H4 (cell line): ENCODE measurements at regions not wholly inside any gene's neighbourhood (a gene's known extent, or its start where the extent isn't known, plus 50 kb on each side); places are given as distances from the start of the nearest gene placed in this dataset.

Experiments used
- DNase-seq: peaks from one replicate; pipeline ENCODE4 v3.0.0-alpha.2; 2015; ENCODE audit warnings: low spot score

GRCh38 chr6:88349511-88349910, 183.4 kb upstream of the CNR1 start:
- DNase-seq: no peak

GRCh38 chr6:88342336-88342735, 176.2 kb upstream of the CNR1 start:
- no peak for DNase-seq

- DNase-seq: no peak
Observed at GRCh38 chr6:88339761-88340160, 173.6 kb upstream of the CNR1 start.

GRCh38 chr6:88321306-88321705, 155.2 kb upstream of the CNR1 start:
- no peak for DNase-seq

- DNase-seq: no peak
Observed at GRCh38 chr6:88311561-88311960, 145.4 kb upstream of the CNR1 start.

GRCh38 chr6:88304520-88304919, 138.4 kb upstream of the CNR1 start:
- no peak for DNase-seq

- DNase-seq: no peak
Observed at GRCh38 chr6:88302769-88303225, 136.7 kb upstream of the CNR1 start.

GRCh38 chr6:88301888-88302768, 136.0 kb upstream of the CNR1 start:
- no peak for DNase-seq

GRCh38 chr6:88301256-88301655, 135.1 kb upstream of the CNR1 start:
- no peak for DNase-seq

GRCh38 chr6:88298066-88298845, 132.1 kb upstream of the CNR1 start:
- DNase-seq: no peak

GRCh38 chr6:88296694-88297093, 130.5 kb upstream of the CNR1 start:
- no peak for DNase-seq

- DNase-seq: no peak
Observed at GRCh38 chr6:88295663-88296062, 129.5 kb upstream of the CNR1 start.

- no peak for DNase-seq
Observed at GRCh38 chr6:88294702-88295101, 128.6 kb upstream of the CNR1 start.

GRCh38 chr6:88290411-88290810, 124.3 kb upstream of the CNR1 start:
- no peak for DNase-seq

GRCh38 chr6:88287696-88288095, 121.5 kb upstream of the CNR1 start:
- DNase-seq: no peak

GRCh38 chr6:88276331-88276730, 110.2 kb upstream of the CNR1 start:
- DNase-seq: no peak

- no peak for DNase-seq
Observed at GRCh38 chr6:88268508-88268907, 102.4 kb upstream of the CNR1 start.

GRCh38 chr6:88266126-88266525, 100.0 kb upstream of the CNR1 start:
- no peak for DNase-seq

GRCh38 chr6:88263591-88263990, 97.4 kb upstream of the CNR1 start:
- DNase-seq: no peak

GRCh38 chr6:88262332-88262731, 96.2 kb upstream of the CNR1 start:
- DNase-seq: no peak

GRCh38 chr6:88251301-88251700, 85.2 kb upstream of the CNR1 start:
- no peak for DNase-seq

- no peak for DNase-seq
Observed at GRCh38 chr6:88248709-88249321, 82.7 kb upstream of the CNR1 start.

- no peak for DNase-seq
Observed at GRCh38 chr6:88246654-88247053, 80.5 kb upstream of the CNR1 start.
